MG63 (cell line): ENCODE measurements at regions not wholly inside any gene's neighbourhood (a gene's known extent, or its start where the extent isn't known, plus 50 kb on each side); places are given as distances from the start of the nearest gene placed in this dataset.
A peak's percentile ranks its signal among the peaks of the same experiment; 100 is the strongest.
"Not testable (repeated sequence)": the region's sequence is repeated elsewhere in the genome, so short reads cannot be mapped to it uniquely, and the experiment has no call there.

Source experiments
- DNase-seq: peaks from one replicate; pipeline ENCODE4 v3.0.0-alpha.2; 2020
- H3K27me3 ChIP-seq: fragments of 250-450 bp; sonication (Bioruptor Pico); 2 replicates; pipeline ENCODE4 v1.5.1; 2020; ENCODE audit warnings: mild to moderate bottlenecking, moderate library complexity
- H3K36me3 ChIP-seq: fragments of 250-450 bp; sonication (Bioruptor Pico); 2 replicates; pipeline ENCODE4 v1.5.1; 2020; ENCODE audit warnings: mild to moderate bottlenecking, moderate library complexity
- H3K4me3 ChIP-seq: fragments of 250-450 bp; sonication (Bioruptor Pico); 2 replicates; pipeline ENCODE4 v1.5.1; 2020; ENCODE audit warnings: mild to moderate bottlenecking, moderate library complexity
- H3K9me3 ChIP-seq: fragments of 250-450 bp; sonication (Bioruptor Pico); 2 replicates; pipeline ENCODE4 v1.5.1; 2020; ENCODE audit warnings: mild to moderate bottlenecking, moderate library complexity

DNA sequence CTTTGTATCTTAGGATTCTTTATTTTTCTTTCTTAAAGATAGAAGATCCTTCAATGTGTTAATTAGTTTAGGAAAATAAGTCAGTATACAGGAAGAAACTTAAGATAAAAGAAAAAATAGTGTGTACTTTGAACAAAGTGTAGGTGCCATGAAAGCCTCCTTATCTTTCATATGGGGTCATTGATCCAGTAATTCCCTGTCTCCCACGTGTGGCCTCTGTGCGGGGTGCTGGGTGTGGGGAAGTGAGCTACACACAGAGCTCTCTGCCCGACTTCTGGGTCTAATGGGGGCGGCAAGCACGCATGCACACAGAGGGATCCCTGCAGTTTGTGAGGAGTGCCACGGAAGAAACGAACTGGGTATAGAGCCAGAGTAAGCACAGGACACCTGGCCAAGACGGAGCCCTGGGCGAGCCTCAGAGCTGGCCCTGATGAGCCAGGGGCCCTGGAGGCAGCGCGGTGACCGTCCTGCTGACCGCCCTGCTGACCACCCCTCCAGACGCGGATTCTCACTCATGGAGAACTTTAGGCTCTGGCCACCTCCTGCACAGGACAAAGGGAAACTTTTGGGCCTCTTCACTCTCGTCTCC is 253.5 kb downstream of the ACKR3 start:
- H3K4me3 ChIP-seq, result no peak overlapping the region
- no peaks in the 10 kb centered on the region for H3K27me3 ChIP-seq
- DNase-seq, result no peak

DNA sequence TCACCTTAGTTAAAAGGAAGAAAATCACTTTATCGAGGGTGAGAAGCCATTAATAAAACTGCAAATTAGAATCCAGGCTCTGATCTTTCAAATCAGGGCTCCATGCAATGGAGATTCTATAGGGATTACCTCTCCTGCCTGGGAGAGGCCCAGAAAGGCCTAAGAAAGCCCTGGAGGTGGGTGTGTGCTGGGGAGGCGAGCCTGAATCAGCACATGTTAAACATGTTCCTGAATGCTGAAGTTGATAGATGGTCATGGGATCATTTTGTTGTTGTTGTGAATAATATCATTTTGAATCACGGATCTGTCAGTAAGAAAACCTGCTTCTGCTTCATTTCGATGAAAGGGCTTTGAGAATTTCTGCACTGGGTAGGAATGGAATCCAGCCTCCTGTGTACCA is 254.3 kb downstream of the ACKR3 start:
- Histone ChIP-seq H3K27me3 (no peaks in the 10 kb centered on the region), H3K9me3 (no peaks in the 10 kb centered on the region; the same call in 1 of the 2 replicates), H3K36me3 (no peaks in the 10 kb centered on the region), H3K4me3 (no peak overlapping the region)
- no peak for DNase-seq

More for the DNA sequence above, 253.5 kb downstream of the ACKR3 start:
- Histone ChIP-seq H3K9me3 (no peaks in the 10 kb centered on the region; the same call in 1 of the 2 replicates), H3K36me3 (no peaks in the 10 kb centered on the region)

DNA sequence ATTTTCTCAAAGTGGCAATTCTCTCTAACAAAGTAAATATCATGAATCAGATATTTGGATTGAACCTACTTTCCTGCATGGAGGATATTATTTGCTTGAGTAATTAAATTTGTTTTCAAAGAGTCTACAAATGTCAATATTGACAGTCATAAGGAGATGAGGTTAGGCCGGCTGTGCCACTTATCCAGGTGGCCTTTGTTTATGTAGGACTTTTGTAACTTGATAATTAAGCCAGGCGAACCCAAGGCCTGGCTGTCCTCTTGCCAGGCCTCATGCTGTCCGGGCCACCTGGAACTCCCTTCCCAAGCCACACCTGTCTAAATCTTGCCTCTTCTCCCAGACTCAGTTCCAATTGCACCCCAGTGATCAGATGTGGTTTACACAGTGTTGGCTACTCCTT is 255.2 kb downstream of the ACKR3 start:
- Histone ChIP-seq H3K36me3 (no peaks in the 10 kb centered on the region), H3K27me3 (no peaks in the 10 kb centered on the region), H3K4me3 (no peak overlapping the region), H3K9me3 (no peaks in the 10 kb centered on the region; the same call in 1 of the 2 replicates)
- no peak for DNase-seq

DNA sequence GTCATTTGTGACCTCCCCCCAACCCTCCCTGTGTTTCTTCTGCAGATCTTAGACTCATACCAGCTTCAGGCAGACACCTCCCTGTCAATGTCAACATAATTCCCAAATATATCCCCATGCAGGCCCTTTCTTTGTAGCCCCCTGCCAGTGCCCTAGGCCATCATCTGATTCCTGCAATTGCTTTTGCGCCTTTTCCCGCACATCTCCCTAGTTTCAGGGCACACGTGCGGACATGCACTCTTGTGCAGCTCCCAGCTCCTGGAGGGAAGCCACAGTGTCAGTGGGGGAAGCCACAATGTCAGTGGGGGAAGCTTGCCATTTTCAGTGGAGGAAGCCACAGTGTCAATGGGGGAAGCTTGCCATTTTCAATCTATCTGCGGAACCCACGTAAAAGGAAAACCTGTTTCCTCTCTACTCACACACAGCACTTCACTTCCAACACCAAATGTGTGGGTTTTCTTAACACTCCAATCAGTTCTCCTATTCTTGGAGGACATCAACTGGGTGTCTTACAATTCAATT is 256.4 kb downstream of the ACKR3 start:
- no peaks in the 10 kb centered on the region for H3K36me3 ChIP-seq
- H3K4me3 ChIP-seq, result no peak overlapping the region
- H3K27me3 ChIP-seq, result no peaks in the 10 kb centered on the region
- no peak for DNase-seq
- no peaks in the 10 kb centered on the region; the same call in 1 of the 2 replicates for H3K9me3 ChIP-seq

DNA sequence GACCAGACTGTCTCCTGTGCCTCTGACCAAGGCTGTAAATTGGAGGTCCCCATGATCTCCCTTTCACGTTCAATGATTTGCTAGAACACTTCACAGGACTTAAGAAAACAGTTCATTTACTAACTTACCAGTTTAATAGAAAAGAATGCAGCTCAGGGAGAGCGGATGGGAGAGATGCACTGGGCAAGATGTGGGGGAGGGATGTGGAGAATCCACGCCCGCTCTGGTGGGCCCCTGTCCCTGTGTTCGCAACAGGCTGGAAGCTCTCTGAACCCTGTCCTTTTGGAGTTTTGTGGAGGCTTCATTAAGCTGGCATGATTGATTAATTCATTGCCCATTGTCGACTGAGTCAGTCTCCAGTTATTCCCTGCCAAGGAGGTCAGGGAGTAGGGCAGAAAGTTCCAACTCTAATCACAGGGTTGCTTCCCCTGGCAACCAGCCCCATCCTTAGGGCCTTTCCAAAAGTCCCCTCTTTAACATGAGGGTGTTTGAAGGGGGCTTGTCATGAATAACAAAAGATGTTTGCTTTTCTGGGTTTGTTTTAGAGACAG is 257.1 kb downstream of the ACKR3 start:
- H3K4me3 ChIP-seq, result no peak overlapping the region
- H3K27me3 ChIP-seq, result no peaks in the 10 kb centered on the region
- no peaks in the 10 kb centered on the region for H3K36me3 ChIP-seq
- H3K9me3 ChIP-seq, result no peaks in the 10 kb centered on the region; the same call in 1 of the 2 replicates
- DNase-seq, result no peak

DNA sequence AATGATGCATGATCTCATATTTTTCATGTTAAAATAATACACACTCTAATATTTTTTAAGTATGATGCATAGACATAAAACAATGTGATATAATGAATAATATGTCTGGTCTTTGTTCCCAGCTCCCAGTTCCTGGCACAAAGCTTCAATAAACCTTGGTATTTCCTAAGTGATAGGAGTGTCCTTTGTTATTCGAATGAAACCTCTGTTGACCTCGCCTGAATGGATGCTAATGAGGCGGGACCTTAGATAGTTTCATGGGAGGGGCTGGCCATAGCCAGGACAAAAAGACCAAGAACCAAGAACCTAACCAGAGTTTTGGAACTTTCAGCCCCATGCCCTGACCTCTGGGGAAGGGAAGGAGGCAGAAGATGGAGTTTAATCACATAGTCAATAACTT is 257.7 kb upstream of the COPS8 start:
- DNase-seq, result no peak
- Histone ChIP-seq H3K27me3 (no peaks in the 10 kb centered on the region), H3K9me3 (no peaks in the 10 kb centered on the region), H3K36me3 (no peaks in the 10 kb centered on the region), H3K4me3 (no peak overlapping the region)

DNA sequence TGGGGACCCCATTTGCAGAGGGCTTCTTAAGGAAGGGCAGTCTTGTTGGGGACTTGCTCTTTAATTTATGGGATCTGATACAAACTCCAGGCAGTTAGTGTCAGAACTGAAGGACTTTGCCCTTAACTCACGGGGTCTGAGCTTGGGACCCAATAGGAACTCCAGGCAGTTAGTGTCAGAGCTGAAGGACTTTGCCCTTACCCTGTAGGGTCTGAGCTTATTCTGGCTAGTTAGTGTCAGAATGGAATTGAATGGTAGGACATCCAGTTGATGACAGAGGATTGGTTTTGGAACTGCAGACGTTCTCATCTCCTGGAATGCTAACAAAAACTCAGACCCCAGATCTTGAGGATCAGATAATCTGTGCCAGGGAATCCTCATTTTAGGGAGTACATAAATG is 256.9 kb upstream of the COPS8 start:
- Histone ChIP-seq H3K27me3 (no peaks in the 10 kb centered on the region), H3K9me3 (no peaks in the 10 kb centered on the region), H3K36me3 (no peaks in the 10 kb centered on the region), H3K4me3 (no peak overlapping the region)
- no peak for DNase-seq

DNA sequence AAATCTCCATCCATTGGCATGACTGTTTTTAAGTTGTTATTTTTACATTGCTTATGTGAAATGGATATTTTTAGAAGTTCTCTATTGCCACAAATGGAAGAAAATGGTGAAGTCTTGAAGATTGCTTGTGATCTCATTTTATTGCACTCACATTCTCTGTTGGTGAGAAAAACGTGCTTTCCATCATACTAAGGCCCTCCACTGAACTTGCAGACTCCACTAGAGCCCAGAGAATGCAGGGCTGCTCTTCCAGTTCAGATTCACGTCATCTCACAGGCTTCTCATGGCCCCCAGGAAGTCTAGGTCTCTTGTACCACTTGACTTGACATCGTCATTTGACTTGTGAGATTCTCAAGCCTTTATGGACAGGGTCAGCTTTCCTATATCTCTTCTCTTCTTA is 254.8 kb upstream of the COPS8 start:
- no peaks in the 10 kb centered on the region for H3K27me3 ChIP-seq

DNA sequence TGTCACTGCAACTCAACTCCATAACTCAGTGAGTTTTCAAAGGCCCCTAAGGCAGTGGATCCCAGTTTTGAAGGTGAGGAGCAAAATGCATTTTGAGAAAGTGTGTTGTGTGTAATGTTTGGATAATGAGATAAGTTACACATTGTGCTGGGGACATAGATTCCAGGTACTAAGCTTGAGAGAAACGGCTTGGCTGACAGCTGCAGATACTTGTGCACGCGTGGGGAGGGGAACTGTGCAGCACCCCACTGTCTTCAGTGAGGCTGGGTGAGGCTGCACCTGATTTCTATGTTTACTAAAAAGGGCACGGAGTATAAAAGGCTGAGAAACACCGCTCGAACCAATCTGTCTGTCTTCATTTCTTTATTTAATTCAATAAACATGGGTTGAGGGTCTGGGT is 254.0 kb upstream of the COPS8 start:
- no peaks in the 10 kb centered on the region for H3K36me3 ChIP-seq
- H3K9me3 ChIP-seq, result peaks cover 6% of the 10 kb centered on the region; the same call in 1 of the 2 replicates
- DNase-seq, result no peak
- H3K27me3 ChIP-seq, result no peaks in the 10 kb centered on the region
- H3K4me3 ChIP-seq, result no peak overlapping the region

More for the DNA sequence above, 254.8 kb upstream of the COPS8 start:
- Histone ChIP-seq H3K4me3 (no peak overlapping the region), H3K36me3 (no peaks in the 10 kb centered on the region), H3K9me3 (peaks cover 6% of the 10 kb centered on the region; the same call in 1 of the 2 replicates)
- no peak for DNase-seq

DNA sequence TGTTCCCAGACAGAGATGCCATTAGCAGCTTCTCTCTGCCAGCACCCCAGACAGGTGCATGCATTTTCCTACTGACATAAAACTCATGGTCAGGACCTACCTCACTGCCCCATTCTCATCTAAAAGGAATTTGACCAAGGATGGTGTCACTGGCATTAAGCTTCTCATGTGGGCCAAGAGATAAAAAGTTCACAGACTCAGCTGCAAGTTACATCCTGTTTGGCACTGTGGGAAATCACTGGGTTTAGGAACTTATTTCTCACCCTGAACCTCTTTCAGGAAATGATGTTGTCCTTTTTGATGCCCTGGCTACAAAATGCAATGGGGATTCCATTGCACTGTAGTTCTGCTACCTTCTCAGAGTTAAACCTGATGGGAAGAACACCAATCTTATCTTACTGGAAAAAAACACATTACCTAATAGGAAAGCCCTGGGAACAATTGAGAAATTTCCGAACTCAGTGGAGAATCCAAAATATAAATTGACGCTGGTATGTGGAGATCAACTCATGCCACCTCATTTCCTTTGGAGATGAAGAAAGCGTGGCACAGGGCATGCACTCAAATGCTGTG is 252.1 kb upstream of the COPS8 start:
- peaks cover 6% of the 10 kb centered on the region; the same call in 1 of the 2 replicates for H3K9me3 ChIP-seq
- no peak overlapping the region for H3K4me3 ChIP-seq
- H3K27me3 ChIP-seq, result no peaks in the 10 kb centered on the region
- H3K36me3 ChIP-seq, result no peaks in the 10 kb centered on the region
- peak; percentile 17 for DNase-seq

DNA sequence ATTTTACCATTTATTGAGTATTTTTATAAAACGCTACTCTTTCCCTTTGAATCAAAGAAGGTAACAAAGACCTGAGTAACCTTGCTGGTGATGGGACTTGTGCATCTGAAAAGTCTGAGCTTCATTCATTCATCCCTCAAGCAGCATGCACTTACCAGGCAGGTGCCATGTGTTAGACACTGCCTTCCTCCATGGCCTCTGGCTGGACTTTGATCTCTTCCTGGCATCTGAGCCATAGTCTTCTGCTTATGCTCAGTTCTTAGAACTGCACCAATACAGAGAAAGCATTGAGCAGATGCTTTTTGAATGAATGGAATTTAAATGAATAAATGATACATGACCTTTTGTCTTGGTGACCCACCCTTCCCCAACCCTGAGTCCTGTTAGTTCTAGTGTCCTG is 251.4 kb upstream of the COPS8 start:
- Histone ChIP-seq H3K4me3 (no peak overlapping the region), H3K27me3 (no peaks in the 10 kb centered on the region), H3K9me3 (peaks cover 6% of the 10 kb centered on the region; the same call in 1 of the 2 replicates), H3K36me3 (no peaks in the 10 kb centered on the region)
- DNase-seq, result no peak

DNA sequence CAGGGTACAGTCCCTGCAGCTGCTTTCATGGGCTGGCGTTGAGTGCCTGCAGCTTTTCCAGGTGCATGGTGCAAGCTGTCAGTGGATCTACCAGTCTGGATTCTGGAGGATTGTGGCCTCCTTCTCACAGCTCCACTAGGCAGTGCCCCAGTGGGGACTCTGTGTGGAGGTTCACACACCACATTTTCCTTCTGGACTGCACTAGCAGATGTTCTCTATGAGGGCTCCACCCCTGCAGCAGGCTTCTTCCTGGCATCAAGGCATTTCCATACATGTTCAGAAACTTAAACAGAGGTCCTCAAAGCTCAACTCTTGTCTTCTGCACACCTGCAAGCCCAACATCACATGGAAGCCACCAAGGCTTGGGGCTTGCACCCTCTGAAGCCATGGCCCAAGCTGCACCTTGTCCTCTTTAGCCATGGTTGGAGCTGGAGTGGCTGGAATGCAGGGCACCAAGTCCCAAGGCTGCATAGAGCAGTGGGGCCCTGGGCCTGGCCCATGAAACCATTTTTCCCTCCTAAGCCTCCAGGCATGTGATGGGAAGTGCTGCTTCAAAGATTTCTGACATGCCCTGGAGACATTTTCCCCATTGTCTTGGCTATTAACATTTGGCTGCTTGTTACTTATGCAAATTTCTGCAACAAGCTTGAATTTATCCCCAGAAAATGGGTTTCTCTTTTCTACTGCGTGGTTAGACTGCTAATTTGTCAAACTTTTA is 250.2 kb upstream of the COPS8 start:
- Histone ChIP-seq H3K9me3 (peaks cover 6% of the 10 kb centered on the region; the same call in 1 of the 2 replicates), H3K36me3 (no peaks in the 10 kb centered on the region), H3K27me3 (no peaks in the 10 kb centered on the region)

DNA sequence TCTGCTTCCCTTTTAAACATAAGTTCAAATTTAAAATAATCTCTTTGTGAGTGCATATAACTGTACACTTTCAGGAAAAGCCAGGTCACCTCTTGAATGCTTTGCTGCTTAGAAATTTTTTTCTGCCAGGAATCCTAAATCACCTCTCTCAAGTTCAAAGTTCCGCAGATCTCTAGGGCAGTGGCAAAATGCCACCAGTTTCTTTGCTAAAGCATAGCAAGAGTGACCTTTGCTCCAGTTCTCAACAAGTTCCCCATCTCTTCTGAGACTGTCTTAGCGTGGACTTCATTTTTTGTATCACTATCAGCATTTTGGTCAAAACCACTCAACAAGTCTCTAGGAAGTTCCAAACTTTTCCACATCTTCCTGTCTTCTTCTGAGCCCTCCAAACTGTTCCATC is 249.7 kb upstream of the COPS8 start:
- H3K4me3 ChIP-seq, H3K36me3 ChIP-seq, DNase-seq, H3K27me3 ChIP-seq, H3K9me3 ChIP-seq: not testable (repeated sequence)

More for the DNA sequence above, 250.2 kb upstream of the COPS8 start:
- DNase-seq, result no peak
- no peak overlapping the region for H3K4me3 ChIP-seq

DNA sequence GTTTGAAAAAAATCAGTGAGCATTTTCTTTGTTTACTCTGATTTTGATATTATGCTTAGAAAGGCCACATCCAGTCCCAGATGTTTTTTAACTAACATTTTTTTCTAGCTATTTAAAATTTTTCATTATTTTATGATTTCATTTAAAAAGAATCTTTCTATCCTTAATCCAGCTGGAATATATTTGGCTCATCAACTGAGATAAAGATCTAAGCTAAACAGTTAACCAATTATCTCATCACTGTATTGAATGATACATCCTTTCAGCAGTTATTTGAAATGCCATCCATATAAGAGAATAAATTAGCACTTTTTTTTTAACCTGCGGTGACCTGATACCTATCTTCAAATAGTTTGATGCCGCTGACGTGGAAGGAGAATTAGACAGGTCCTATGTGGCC is 245.5 kb upstream of the COPS8 start:
- no peak overlapping the region for H3K4me3 ChIP-seq
- H3K27me3 ChIP-seq, result no peaks in the 10 kb centered on the region
- H3K36me3 ChIP-seq, result no peaks in the 10 kb centered on the region
- DNase-seq, result no peak
- peaks cover 6% of the 10 kb centered on the region; the same call in 1 of the 2 replicates for H3K9me3 ChIP-seq

DNA sequence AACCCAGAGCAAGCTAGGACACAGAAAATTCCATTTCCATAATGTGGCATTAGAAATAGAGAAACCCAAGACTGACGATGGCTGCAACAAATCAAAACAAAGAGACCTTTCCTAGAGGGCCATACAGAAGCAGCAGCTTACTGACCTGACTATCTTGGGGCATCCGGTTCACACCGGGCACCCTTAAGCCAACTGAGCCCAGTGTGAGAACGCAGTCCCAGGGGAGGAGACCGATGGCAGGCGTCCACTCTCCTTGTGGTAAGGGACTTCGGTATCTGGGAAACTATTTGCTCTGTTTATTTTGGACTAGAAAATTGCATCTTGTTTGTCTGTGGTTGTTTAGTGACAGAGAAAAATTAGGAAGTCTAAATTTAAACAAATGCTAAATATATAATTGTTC is 244.8 kb upstream of the COPS8 start:
- Histone ChIP-seq H3K27me3 (no peaks in the 10 kb centered on the region), H3K36me3 (no peaks in the 10 kb centered on the region), H3K4me3 (no peak overlapping the region), H3K9me3 (no peaks in the 10 kb centered on the region)
- DNase-seq, result no peak

DNA sequence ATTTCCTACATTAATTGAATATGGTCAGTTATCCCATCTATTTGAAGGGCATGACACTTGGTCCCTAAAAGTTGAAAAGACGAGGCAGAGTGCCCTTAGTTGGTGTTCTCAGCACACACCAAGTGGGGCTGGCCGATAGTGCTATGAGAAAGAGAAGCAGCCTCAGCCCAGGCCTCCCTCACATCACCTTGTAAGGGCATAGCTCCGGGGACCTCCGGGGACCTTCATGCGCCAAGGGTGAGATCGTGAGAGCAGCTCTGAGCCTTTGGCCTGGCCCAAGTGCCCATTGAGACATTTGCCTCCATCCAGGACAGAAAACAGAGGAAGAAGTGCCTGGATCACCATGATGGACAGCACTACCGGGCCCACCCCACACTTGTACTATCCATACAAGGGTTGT is 244.3 kb upstream of the COPS8 start:
- Histone ChIP-seq H3K27me3 (no peaks in the 10 kb centered on the region), H3K36me3 (no peaks in the 10 kb centered on the region), H3K4me3 (no peak overlapping the region), H3K9me3 (no peaks in the 10 kb centered on the region)
- no peak for DNase-seq
